ENCODE measurements at regions not wholly inside any gene's neighbourhood (a gene's known extent, or its start where the extent isn't known, plus 50 kb on each side); places are given as distances from the start of the nearest gene placed in this dataset.

DNA sequence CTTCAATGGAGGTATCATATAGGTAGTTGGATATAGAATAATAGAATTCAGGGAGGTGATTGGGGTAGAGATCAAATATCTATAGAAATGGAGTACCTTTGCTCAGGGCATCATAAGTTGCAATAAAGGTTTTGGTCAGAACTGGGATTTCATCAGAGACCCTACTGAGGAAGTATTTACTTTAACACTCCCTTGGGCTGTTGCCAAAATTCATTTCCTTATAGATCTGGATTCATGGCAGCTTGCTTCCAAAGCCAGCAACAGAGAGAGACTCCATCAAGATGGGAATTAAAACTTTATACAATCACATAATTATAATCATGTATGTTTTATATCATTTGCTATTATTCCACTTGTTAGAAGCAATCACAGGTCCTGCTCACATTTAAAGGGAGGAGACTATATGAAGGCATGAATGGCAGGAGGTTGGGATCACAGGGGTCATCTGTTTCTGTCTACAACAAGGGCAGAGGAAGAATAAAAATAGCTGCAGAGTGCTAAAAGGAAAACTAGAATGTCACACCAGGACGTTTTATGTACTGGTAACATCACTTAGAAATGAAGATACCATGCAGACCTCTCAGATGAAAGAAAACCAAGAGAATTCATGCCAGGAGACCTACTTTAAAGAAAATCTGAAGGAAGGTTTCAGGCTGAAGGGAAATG lies 902.1 kb upstream of the LCORL start:
- Mint-ChIP-seq H3K4me3 (no peak overlapping the region), H3K36me3 (no peaks in the 10 kb centered on the region), H3K27ac (no peak overlapping the region), H3K4me1 (no peaks in the 10 kb centered on the region), H3K27me3 (ENCODE audit: low read depth in 3 of 3) (no peaks in the 10 kb centered on the region), H3K9me3 (peaks cover 0 to 3% (median 0%) of the 10 kb centered on the region in 7 donors)
- H3K79me2 ChIP-seq (ENCODE audit: insufficient read depth, low read length), result no peaks in the 10 kb centered on the region
- TF ChIP-seq, protein P1, sequence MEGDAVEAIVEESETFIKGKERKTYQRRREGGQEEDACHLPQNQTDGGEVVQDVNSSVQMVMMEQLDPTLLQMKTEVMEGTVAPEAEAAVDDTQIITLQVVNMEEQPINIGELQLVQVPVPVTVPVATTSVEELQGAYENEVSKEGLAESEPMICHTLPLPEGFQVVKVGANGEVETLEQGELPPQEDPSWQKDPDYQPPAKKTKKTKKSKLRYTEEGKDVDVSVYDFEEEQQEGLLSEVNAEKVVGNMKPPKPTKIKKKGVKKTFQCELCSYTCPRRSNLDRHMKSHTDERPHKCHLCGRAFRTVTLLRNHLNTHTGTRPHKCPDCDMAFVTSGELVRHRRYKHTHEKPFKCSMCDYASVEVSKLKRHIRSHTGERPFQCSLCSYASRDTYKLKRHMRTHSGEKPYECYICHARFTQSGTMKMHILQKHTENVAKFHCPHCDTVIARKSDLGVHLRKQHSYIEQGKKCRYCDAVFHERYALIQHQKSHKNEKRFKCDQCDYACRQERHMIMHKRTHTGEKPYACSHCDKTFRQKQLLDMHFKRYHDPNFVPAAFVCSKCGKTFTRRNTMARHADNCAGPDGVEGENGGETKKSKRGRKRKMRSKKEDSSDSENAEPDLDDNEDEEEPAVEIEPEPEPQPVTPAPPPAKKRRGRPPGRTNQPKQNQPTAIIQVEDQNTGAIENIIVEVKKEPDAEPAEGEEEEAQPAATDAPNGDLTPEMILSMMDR (IDR thresholded peaks at IDR 0.05), result no peak
- no peak overlapping the region for H3K4me2 ChIP-seq (replicated peaks; ENCODE audit: extremely low read depth, low read length, poor library complexity, severe bottlenecking)
- no peak overlapping the region for H3K4me3 ChIP-seq (replicated peaks in 1 of 3; ENCODE audit: low read depth in 2 of 3, low read length in 3 of 3)
- no peaks in the 10 kb centered on the region for H4K20me1 ChIP-seq (ENCODE audit: insufficient read depth, low read length)
- no peaks in the 10 kb centered on the region for H3K9me3 ChIP-seq (replicated peaks in 1 of 2; ENCODE audit: control insufficient read depth in 1 of 2, insufficient read depth in 1 of 2, low read length in 2 of 2)
- intact Hi-C loops (cut with micrococcal nuclease), result no loop called here
- H3K27me3 ChIP-seq (ENCODE audit: control insufficient read depth in 2 of 2, insufficient read depth in 2 of 2, low read length in 2 of 2), result no peaks in the 10 kb centered on the region
- H3K36me3 ChIP-seq (replicated peaks in 1 of 2; ENCODE audit: control insufficient read depth in 1 of 2, insufficient read depth in 2 of 2, low read length in 2 of 2), result no peaks in the 10 kb centered on the region
- WGBS (ENCODE audit: insufficient coverage), result no CpG with 5 or more reads among the region's 1 CpG
- no peaks in the 10 kb centered on the region for H3K4me1 ChIP-seq (ENCODE audit: control insufficient read depth in 1 of 2, insufficient read depth in 2 of 2, low read length in 2 of 2)
- no peak for DNase-seq
- no peak overlapping the region for H3K9ac ChIP-seq (ENCODE audit: insufficient read depth, low read length, poor library complexity, severe bottlenecking)
- no peak overlapping the region for H2AFZ ChIP-seq (ENCODE audit: insufficient read depth, low read depth, low read length, poor library complexity, severe bottlenecking)
- no peak overlapping the region for H3K27ac ChIP-seq (ENCODE audit: low read depth in 1 of 2, low read length in 2 of 2)

DNA sequence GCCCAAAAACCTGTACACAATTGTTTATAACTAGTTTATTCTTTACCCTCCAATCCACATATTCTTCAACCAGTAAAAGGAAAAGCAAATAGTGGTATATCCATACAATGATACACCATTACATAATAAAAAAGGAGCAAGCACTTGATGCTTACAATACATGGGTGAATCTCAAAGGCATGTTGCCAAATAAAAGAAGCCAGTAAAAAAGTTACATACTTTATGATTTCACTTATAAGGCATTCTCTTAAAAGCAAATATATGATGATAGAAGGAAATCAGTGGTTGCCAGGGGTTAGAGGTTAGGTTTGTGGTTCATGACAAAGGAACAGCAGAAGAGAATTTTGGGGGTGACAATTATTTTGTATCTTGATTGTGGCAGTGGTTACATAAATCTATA lies 896.1 kb upstream of the LCORL start:
- H3K27ac ChIP-seq (ENCODE audit: low read depth in 1 of 2, low read length in 2 of 2), result no peak overlapping the region
- no peak overlapping the region for H2AFZ ChIP-seq (ENCODE audit: insufficient read depth, low read depth, low read length, poor library complexity, severe bottlenecking)
- H3K4me1 ChIP-seq (ENCODE audit: control insufficient read depth in 1 of 2, insufficient read depth in 2 of 2, low read length in 2 of 2), result no peaks in the 10 kb centered on the region
- Mint-ChIP-seq H3K4me1 (no peaks in the 10 kb centered on the region), H3K9me3 (peaks cover 3 to 10% (median 6%) of the 10 kb centered on the region in 7 donors), H3K27ac (no peak overlapping the region), H3K27me3 (ENCODE audit: low read depth in 3 of 3) (no peaks in the 10 kb centered on the region), H3K36me3 (no peaks in the 10 kb centered on the region), H3K4me3 (no peak overlapping the region)
- DNase-seq, result no peak
- no peaks in the 10 kb centered on the region for H3K36me3 ChIP-seq (replicated peaks in 1 of 2; ENCODE audit: control insufficient read depth in 1 of 2, insufficient read depth in 2 of 2, low read length in 2 of 2)
- H3K27me3 ChIP-seq (ENCODE audit: control insufficient read depth in 2 of 2, insufficient read depth in 2 of 2, low read length in 2 of 2), result no peaks in the 10 kb centered on the region
- intact Hi-C loops (cut with micrococcal nuclease), result no loop called here
- H3K9ac ChIP-seq (ENCODE audit: insufficient read depth, low read length, poor library complexity, severe bottlenecking), result no peak overlapping the region
- peaks cover 0 to 10% of the 10 kb centered on the region in 2 donors for H3K9me3 ChIP-seq (replicated peaks in 1 of 2; ENCODE audit: control insufficient read depth in 1 of 2, insufficient read depth in 1 of 2, low read length in 2 of 2)
- TF ChIP-seq, protein P1 (IDR thresholded peaks at IDR 0.05), result no peak
- H3K4me2 ChIP-seq (replicated peaks; ENCODE audit: extremely low read depth, low read length, poor library complexity, severe bottlenecking), result no peak overlapping the region
- H3K79me2 ChIP-seq (ENCODE audit: insufficient read depth, low read length), result no peaks in the 10 kb centered on the region
- H3K4me3 ChIP-seq (replicated peaks in 1 of 3; ENCODE audit: low read depth in 2 of 3, low read length in 3 of 3), result no peak overlapping the region
- no peaks in the 10 kb centered on the region for H4K20me1 ChIP-seq (ENCODE audit: insufficient read depth, low read length)
